ENCODE measurements at regions not wholly inside any gene's neighbourhood (a gene's known extent, or its start where the extent isn't known, plus 50 kb on each side); places are given as distances from the start of the nearest gene placed in this dataset.

GRCh38 chr10:62638062-62638477, 166.4 kb upstream of the ADO start:
- Mint-ChIP-seq H3K4me3 (no peak overlapping the region), H3K36me3 (no peaks in the 10 kb centered on the region), H3K9me3 (no peaks in the 10 kb centered on the region), H3K27me3 (no peaks in the 10 kb centered on the region), H3K4me1 (no peaks in the 10 kb centered on the region), H3K27ac (no peak overlapping the region)

- no peak overlapping the region for H3K4me3 Mint-ChIP-seq
- peaks cover 8% of the 10 kb centered on the region for H3K4me1 Mint-ChIP-seq
- no peaks in the 10 kb centered on the region for H3K27me3 Mint-ChIP-seq
- no peaks in the 10 kb centered on the region for H3K9me3 Mint-ChIP-seq
- H3K36me3 Mint-ChIP-seq = no peaks in the 10 kb centered on the region
- no peak overlapping the region for H3K27ac Mint-ChIP-seq
These were observed 165.4 kb upstream of the ADO start for GRCh38 chr10:62639144-62639543.

GRCh38 chr10:62640411-62640810, 164.1 kb upstream of the ADO start:
- no peaks in the 10 kb centered on the region for H3K36me3 Mint-ChIP-seq
- H3K9me3 Mint-ChIP-seq = no peaks in the 10 kb centered on the region
- H3K27ac Mint-ChIP-seq = no peak overlapping the region
- H3K4me1 Mint-ChIP-seq = peaks cover 11% of the 10 kb centered on the region
- H3K27me3 Mint-ChIP-seq = no peaks in the 10 kb centered on the region
- H3K4me3 Mint-ChIP-seq = no peak overlapping the region

GRCh38 chr10:62643606-62644587, 160.6 kb upstream of the ADO start:
- Mint-ChIP-seq H3K9me3 (no peaks in the 10 kb centered on the region), H3K27ac (peak overlapping the region; percentile 26), H3K27me3 (no peaks in the 10 kb centered on the region), H3K36me3 (no peaks in the 10 kb centered on the region), H3K4me1 (peaks cover 22% of the 10 kb centered on the region), H3K4me3 (peak overlapping the region; percentile 5)

- Mint-ChIP-seq H3K27ac (peak overlapping the region; percentile 52), H3K4me1 (peaks cover 22% of the 10 kb centered on the region), H3K9me3 (no peaks in the 10 kb centered on the region), H3K27me3 (no peaks in the 10 kb centered on the region), H3K36me3 (no peaks in the 10 kb centered on the region), H3K4me3 (peak overlapping the region; percentile 66)
These were observed 157.0 kb upstream of the ADO start for GRCh38 chr10:62647375-62648092.

GRCh38 chr10:62648921-62649320, 155.6 kb upstream of the ADO start:
- no peaks in the 10 kb centered on the region for H3K36me3 Mint-ChIP-seq
- H3K4me3 Mint-ChIP-seq = no peak overlapping the region
- H3K27ac Mint-ChIP-seq = no peak overlapping the region
- H3K4me1 Mint-ChIP-seq = peaks cover 16% of the 10 kb centered on the region
- no peaks in the 10 kb centered on the region for H3K9me3 Mint-ChIP-seq
- H3K27me3 Mint-ChIP-seq = no peaks in the 10 kb centered on the region

GRCh38 chr10:62650411-62650810, 154.1 kb upstream of the ADO start:
- Mint-ChIP-seq H3K36me3 (no peaks in the 10 kb centered on the region), H3K27ac (no peak overlapping the region), H3K4me1 (peaks cover 11% of the 10 kb centered on the region)

GRCh38 chr10:62651341-62651740, 153.2 kb upstream of the ADO start:
- Mint-ChIP-seq H3K36me3 (no peaks in the 10 kb centered on the region), H3K4me3 (no peak overlapping the region), H3K27ac (no peak overlapping the region), H3K9me3 (no peaks in the 10 kb centered on the region), H3K4me1 (peaks cover 11% of the 10 kb centered on the region), H3K27me3 (no peaks in the 10 kb centered on the region)

More at GRCh38 chr10:62650411-62650810, 154.1 kb upstream of the ADO start:
- no peak overlapping the region for H3K4me3 Mint-ChIP-seq
- H3K27me3 Mint-ChIP-seq = no peaks in the 10 kb centered on the region
- no peaks in the 10 kb centered on the region for H3K9me3 Mint-ChIP-seq

GRCh38 chr10:62652114-62652513, 152.4 kb upstream of the ADO start:
- Mint-ChIP-seq H3K27me3 (no peaks in the 10 kb centered on the region), H3K4me1 (peaks cover 10% of the 10 kb centered on the region), H3K36me3 (no peaks in the 10 kb centered on the region), H3K27ac (no peak overlapping the region), H3K9me3 (no peaks in the 10 kb centered on the region), H3K4me3 (no peak overlapping the region)

- Mint-ChIP-seq H3K36me3 (no peaks in the 10 kb centered on the region), H3K27ac (no peak overlapping the region)
These were observed 152.0 kb upstream of the ADO start for GRCh38 chr10:62652564-62652963.

GRCh38 chr10:62653254-62653653, 151.3 kb upstream of the ADO start:
- no peak overlapping the region for H3K4me3 Mint-ChIP-seq
- H3K27me3 Mint-ChIP-seq = no peaks in the 10 kb centered on the region
- no peaks in the 10 kb centered on the region for H3K4me1 Mint-ChIP-seq
- no peak overlapping the region for H3K27ac Mint-ChIP-seq
- H3K36me3 Mint-ChIP-seq = no peaks in the 10 kb centered on the region
- H3K9me3 Mint-ChIP-seq = no peaks in the 10 kb centered on the region

More at GRCh38 chr10:62652564-62652963, 152.0 kb upstream of the ADO start:
- Mint-ChIP-seq H3K27me3 (no peaks in the 10 kb centered on the region), H3K9me3 (no peaks in the 10 kb centered on the region), H3K4me3 (no peak overlapping the region), H3K4me1 (peaks cover 5% of the 10 kb centered on the region)

- Mint-ChIP-seq H3K4me3 (no peak overlapping the region), H3K27ac (peak overlapping the region; percentile 10), H3K9me3 (no peaks in the 10 kb centered on the region), H3K27me3 (no peaks in the 10 kb centered on the region), H3K36me3 (no peaks in the 10 kb centered on the region), H3K4me1 (no peaks in the 10 kb centered on the region)
These were observed 149.6 kb upstream of the ADO start for GRCh38 chr10:62654966-62655336.

GRCh38 chr10:62655337-62655994, 149.1 kb upstream of the ADO start:
- Mint-ChIP-seq H3K4me1 (no peaks in the 10 kb centered on the region), H3K4me3 (no peak overlapping the region), H3K27ac (no peak overlapping the region), H3K9me3 (no peaks in the 10 kb centered on the region), H3K36me3 (no peaks in the 10 kb centered on the region), H3K27me3 (no peaks in the 10 kb centered on the region)

GRCh38 chr10:62657244-62657835, 147.2 kb upstream of the ADO start:
- no peaks in the 10 kb centered on the region for H3K9me3 Mint-ChIP-seq
- no peak overlapping the region for H3K27ac Mint-ChIP-seq
- H3K36me3 Mint-ChIP-seq = no peaks in the 10 kb centered on the region
- H3K4me3 Mint-ChIP-seq = no peak overlapping the region
- H3K27me3 Mint-ChIP-seq = no peaks in the 10 kb centered on the region
- no peaks in the 10 kb centered on the region for H3K4me1 Mint-ChIP-seq

GRCh38 chr10:62658516-62658915, 146.0 kb upstream of the ADO start:
- Mint-ChIP-seq H3K36me3 (no peaks in the 10 kb centered on the region), H3K9me3 (no peaks in the 10 kb centered on the region), H3K4me3 (no peak overlapping the region), H3K27me3 (no peaks in the 10 kb centered on the region), H3K4me1 (no peaks in the 10 kb centered on the region), H3K27ac (no peak overlapping the region)

Measured in activated naive CD4-positive, alpha-beta T cell treated with anti-CD3 and anti-CD28 coated beads, Interleukin-2, amount 50 U/mL, for 24 hours (primary cell).